ENCODE measurements at regions not wholly inside any gene's neighbourhood (a gene's known extent, or its start where the extent isn't known, plus 50 kb on each side); places are given as distances from the start of the nearest gene placed in this dataset.

DNA sequence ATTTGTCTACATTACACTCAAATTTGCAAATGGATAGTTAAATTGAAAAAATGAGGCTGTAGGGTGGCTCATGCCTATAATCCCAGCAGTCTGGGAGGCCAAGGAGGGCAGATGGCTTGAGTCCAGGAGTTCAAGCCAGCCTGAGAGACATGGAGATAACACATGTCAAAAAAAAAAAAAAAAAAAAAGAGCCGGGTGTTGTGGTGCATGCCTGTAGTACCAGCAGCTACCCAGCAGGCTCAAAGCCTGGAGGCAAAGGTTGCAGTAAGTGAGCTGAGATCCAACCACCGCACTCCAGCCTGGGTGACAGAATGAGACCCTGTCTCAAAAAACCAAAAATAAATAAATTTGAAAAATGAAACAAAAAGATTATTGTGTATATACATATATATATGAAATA, 119.9 kb upstream of the MGAT4C start:
- TF ChIP-seq, protein P1, sequence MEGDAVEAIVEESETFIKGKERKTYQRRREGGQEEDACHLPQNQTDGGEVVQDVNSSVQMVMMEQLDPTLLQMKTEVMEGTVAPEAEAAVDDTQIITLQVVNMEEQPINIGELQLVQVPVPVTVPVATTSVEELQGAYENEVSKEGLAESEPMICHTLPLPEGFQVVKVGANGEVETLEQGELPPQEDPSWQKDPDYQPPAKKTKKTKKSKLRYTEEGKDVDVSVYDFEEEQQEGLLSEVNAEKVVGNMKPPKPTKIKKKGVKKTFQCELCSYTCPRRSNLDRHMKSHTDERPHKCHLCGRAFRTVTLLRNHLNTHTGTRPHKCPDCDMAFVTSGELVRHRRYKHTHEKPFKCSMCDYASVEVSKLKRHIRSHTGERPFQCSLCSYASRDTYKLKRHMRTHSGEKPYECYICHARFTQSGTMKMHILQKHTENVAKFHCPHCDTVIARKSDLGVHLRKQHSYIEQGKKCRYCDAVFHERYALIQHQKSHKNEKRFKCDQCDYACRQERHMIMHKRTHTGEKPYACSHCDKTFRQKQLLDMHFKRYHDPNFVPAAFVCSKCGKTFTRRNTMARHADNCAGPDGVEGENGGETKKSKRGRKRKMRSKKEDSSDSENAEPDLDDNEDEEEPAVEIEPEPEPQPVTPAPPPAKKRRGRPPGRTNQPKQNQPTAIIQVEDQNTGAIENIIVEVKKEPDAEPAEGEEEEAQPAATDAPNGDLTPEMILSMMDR (conservative IDR thresholded peaks at IDR 0.05) = no peak; the same call in 1 of the 2 replicates
- no peak overlapping the region for H3K27ac ChIP-seq

DNA sequence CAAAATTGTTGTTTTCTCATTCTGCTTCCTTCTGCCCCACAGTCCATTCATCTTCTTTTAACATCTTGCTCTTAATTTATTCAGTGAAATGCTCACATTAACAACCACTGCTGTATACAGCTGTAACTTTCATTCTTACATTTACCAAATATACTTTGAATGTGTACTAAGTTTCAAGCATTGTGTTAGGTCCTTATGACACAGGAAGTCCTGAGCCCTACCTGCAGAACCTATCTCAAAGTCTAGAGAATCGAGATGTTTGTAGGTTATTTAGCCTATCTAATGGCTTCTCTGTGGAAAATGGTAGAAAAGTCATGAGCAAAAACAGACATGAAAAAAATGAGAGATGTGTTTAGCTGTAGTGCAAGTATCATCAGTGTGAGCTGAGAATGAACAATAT, 117.6 kb upstream of the MGAT4C start:
- no peak overlapping the region for H3K27ac ChIP-seq
- TF ChIP-seq, protein P1 (conservative IDR thresholded peaks at IDR 0.05) = no peak

DNA sequence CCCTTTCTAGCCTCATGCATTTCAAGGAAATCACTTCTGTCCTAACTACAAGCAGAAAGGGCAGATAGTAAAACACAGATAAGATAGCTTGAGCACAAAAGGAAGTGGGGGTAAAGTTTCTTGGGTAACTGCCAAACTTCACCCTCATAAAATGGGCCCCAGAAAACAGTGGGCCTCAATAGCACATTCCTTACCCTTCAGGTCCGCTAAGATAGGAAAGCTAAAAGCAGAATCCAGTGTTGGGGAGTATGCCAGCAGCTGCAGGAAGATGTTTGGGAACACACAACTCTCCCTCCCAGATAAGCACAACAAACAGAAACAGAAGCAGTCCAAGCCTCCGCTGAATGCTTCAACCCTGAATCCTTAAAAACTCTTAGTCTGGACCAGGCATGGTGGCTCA, 110.9 kb upstream of the MGAT4C start:
- TF ChIP-seq, protein P1 (conservative IDR thresholded peaks at IDR 0.05) = no peak
- H3K27ac ChIP-seq = no peak overlapping the region

DNA sequence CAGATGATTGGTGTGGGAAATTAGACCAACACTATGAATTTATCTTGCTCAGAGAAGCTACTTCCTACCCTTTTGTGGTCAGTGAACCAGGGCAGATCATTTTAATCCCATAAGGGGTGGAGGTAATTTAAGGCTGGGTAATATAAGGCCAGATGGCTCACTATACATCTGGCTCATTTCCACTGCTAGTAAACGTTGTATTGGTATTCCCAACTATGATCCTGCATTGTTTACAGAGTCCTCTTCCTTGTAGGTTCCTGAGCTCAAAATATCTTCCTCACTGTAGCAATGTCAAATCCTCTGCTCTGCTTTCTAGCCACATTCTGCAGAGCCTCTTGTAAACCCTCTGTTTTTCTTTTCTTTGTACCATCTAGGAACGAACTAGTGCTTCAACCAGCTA, 93.0 kb upstream of the MGAT4C start:
- TF ChIP-seq, protein P1 (conservative IDR thresholded peaks at IDR 0.05) = no peak
- no peak overlapping the region for H3K27ac ChIP-seq

DNA sequence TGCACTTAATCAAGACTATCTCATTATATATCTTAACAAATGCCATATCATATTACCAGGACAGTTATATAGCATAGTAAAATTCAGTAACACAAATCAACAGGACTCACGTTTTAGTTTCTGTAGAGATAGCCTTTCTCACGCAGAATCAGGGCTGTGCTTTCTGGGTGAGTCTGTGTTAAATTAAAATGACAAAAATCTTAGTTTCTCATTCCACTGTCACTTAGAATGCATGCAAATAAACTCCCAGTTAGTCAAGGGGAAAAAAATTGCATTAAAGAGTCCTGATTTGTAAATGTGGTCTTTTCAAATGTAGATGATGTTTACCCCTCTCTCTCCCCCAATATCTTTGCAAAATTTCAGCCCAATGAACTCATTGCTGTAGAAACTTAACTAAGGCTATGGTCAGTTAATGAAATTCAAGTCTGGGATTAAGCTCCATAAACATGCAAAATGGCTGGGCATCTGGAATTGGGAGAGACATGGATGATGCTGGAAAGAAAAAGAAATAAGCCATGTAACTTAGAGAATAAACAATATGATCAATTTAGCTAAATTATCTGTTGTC, 77.8 kb upstream of the MGAT4C start:
- no peak overlapping the region for H3K27ac ChIP-seq

DNA sequence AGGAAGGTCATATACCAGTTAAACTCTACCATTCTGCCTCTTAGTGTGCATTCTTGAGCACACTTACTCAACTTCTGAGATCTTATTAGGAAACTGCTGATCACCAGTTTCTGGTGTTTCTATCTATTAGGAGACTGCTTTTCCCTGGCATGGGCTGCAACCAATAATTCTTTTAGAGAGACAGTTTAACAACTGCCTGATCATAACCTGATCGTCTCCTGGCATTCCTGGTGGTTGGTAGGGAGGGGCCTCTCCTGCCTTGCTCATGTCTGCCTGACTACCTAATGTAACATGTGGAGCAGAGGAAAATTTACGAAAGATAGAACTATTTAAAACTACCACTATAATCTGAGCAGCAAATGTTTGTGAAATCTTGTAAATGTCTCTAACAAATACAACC, 75.3 kb upstream of the MGAT4C start:
- no peak overlapping the region for H3K27ac ChIP-seq
- TF ChIP-seq, protein P1 (conservative IDR thresholded peaks at IDR 0.05) = no peak

More for the DNA sequence above, 77.8 kb upstream of the MGAT4C start:
- TF ChIP-seq, protein P1 (conservative IDR thresholded peaks at IDR 0.05) = no peak

DNA sequence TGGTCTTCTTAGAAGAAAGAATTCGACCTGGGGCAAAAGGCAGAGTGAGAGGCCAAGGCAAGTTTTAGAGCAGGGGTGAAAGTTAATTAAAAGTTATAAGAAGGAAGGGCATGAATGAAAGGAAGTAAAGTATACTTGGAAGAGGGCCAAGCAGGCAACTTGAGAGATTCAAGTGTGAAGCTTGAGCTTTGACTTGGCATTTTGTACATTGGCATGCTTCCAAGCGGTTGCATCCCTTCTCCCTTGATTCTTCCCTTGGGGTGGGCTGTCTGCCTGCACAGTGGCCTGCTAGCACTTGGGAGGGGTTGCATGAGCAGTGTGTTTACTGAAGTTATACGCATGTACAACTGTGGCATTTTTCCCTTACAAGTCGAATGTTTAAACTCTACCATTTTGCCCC, 74.8 kb upstream of the MGAT4C start:
- H3K27ac ChIP-seq = no peak overlapping the region
- TF ChIP-seq, protein P1 (conservative IDR thresholded peaks at IDR 0.05) = no peak
